GM23248 (cell line): ENCODE measurements at regions not wholly inside any gene's neighbourhood (a gene's known extent, or its start where the extent isn't known, plus 50 kb on each side); places are given as distances from the start of the nearest gene placed in this dataset.

Experiments used
- EZH2 ChIP-seq: fragments of 200-600 bp; sonication (generic); IDR thresholded peaks from 2 replicates; pipeline ENCODE4 v1.6.1; 2018; ENCODE audit warnings: antibody characterized with exemption, mild to moderate bottlenecking; ENCODE audit not compliant: insufficient read depth, poor library complexity, severe bottlenecking
- EZH2phosphoT487 ChIP-seq: fragments of 200-600 bp; sonication (generic); IDR thresholded peaks from 2 replicates; pipeline ENCODE4 v1.6.1; 2018; ENCODE audit warnings: antibody characterized with exemption, moderate library complexity, mild to moderate bottlenecking, low read depth; ENCODE audit not compliant: insufficient read depth

- TF ChIP-seq EZH2 (no peak), EZH2phosphoT487 (no peak)
Observed at GRCh38 chr5:91884036-91884435, 500.9 kb upstream of the ARRDC3 start.
